Caco-2 (cell line): ENCODE measurements at regions not wholly inside any gene's neighbourhood (a gene's known extent, or its start where the extent isn't known, plus 50 kb on each side); places are given as distances from the start of the nearest gene placed in this dataset.

Experiments used
- BruUV-seq: library from RNA; stranded (reverse); fragments of 400-500 nt; replicated peaks from 2 replicates; lab custom pipeline; 2021; lab: Mats Ljungman, UMichigan
- CTCF ChIA-PET: fragments of 300-600 bp; sonication (Branson Sonifier 250); formaldehyde crosslinking; loops from one replicate; lab custom pipeline; 2022; ENCODE audit warnings: antibody characterized with exemption; lab: Charles Lee
- POLR2A ChIA-PET: fragments of 300-600 bp; sonication (Branson Sonifier 250); formaldehyde crosslinking; loops from one replicate; lab custom pipeline; 2022; ENCODE audit warnings: antibody characterized with exemption; lab: Charles Lee
- DNase-seq, 2 experiments: peaks; one replicate each; pipeline versions ENCODE4 v3.0.0 to v3.0.0-alpha.2; 2020 to 2022
- H3K27me3 ChIP-seq: replicated peaks from 2 replicates; pipeline ENCODE4 v1.6.0; 2011; ENCODE audit warnings: low read length; ENCODE audit not compliant: control insufficient read depth, insufficient read depth
- H3K36me3 ChIP-seq: 2 replicates; pipeline ENCODE4 v1.5.1; 2011; ENCODE audit warnings: low read length; ENCODE audit not compliant: control insufficient read depth, insufficient read depth
- H3K4me1 ChIP-seq: fragments of 250-450 bp; sonication (Bioruptor Pico); 2 replicates; pipeline ENCODE4 v1.5.1; 2020; ENCODE audit warnings: mild to moderate bottlenecking
- H3K4me3 ChIP-seq: 2 replicates; pipeline ENCODE4 v1.5.1; 2011; ENCODE audit warnings: low read depth, mild to moderate bottlenecking, control low read depth, low read length
- H3K9me3 ChIP-seq: fragments of 250-450 bp; sonication (Bioruptor Pico); 2 replicates; pipeline ENCODE4 v1.5.1; 2020; ENCODE audit warnings: mild to moderate bottlenecking, moderate library complexity
- H3K27ac Mint-ChIP-seq: one replicate; pipeline ENCODE4 v1.8.0; 2022; ENCODE audit warnings: mixed read lengths; ENCODE audit not compliant: unreplicated experiment
- H3K27me3 Mint-ChIP-seq: one replicate; pipeline ENCODE4 v1.8.0; 2022; ENCODE audit warnings: mixed read lengths; ENCODE audit not compliant: insufficient read depth, unreplicated experiment
- H3K36me3 Mint-ChIP-seq: one replicate; pipeline ENCODE4 v1.8.0; 2022; ENCODE audit warnings: mild to moderate bottlenecking, mixed read lengths; ENCODE audit not compliant: insufficient read depth, unreplicated experiment
- H3K4me1 Mint-ChIP-seq: one replicate; pipeline ENCODE4 v1.8.0; 2022; ENCODE audit warnings: low read depth, mixed read lengths; ENCODE audit not compliant: unreplicated experiment
- H3K4me3 Mint-ChIP-seq: one replicate; pipeline ENCODE4 v1.8.0; 2022; ENCODE audit warnings: mild to moderate bottlenecking, moderate library complexity, mixed read lengths; ENCODE audit not compliant: unreplicated experiment
- H3K9me3 Mint-ChIP-seq: one replicate; pipeline ENCODE4 v1.8.0; 2022; ENCODE audit warnings: mixed read lengths; ENCODE audit not compliant: unreplicated experiment
- CTCF ChIP-seq, 2 experiments: fragments of 200-600 bp in 1 of 2; IDR thresholded peaks; 1 replicate in 1 of 2; 2 replicates in 1 of 2; pipeline versions ENCODE4 v1.5.1 to v1.8.0; 2011 to 2022; ENCODE audit warnings: antibody characterized with exemption in 1 of 2, control low read depth in 1 of 2, inconsistent platforms in 1 of 2, low read depth in 1 of 2, low read length in 1 of 2, mild to moderate bottlenecking in 1 of 2, moderate library complexity in 1 of 2; ENCODE audit not compliant: insufficient read depth in 1 of 2, severe bottlenecking in 1 of 2, unreplicated experiment in 1 of 2
- intact Hi-C: fragments of 100-400 bp; cut with micrococcal nuclease; formaldehyde crosslinking; loops from one replicate; pipeline ENCODE4 v1.10.0; 2022; ENCODE audit not compliant: unreplicated experiment

- Histone ChIP-seq H3K4me3 (no peak overlapping the region), H3K4me1 (no peaks in the 10 kb centered on the region), H3K9me3 (no peaks in the 10 kb centered on the region), H3K36me3 (no peaks in the 10 kb centered on the region), H3K27me3 (no peaks in the 10 kb centered on the region)
- ChIA-PET CTCF (no interaction called here), POLR2A (no interaction called here)
- no peak for TF ChIP-seq CTCF (IDR thresholded peaks at IDR 0.05; ENCODE audit: insufficient read depth in 1 of 2, low read depth in 1 of 2, low read length in 1 of 2, severe bottlenecking in 1 of 2, unreplicated experiment in 1 of 2)
- Mint-ChIP-seq H3K9me3 (no peaks in the 10 kb centered on the region), H3K36me3 (no peaks in the 10 kb centered on the region), H3K4me1 (no peaks in the 10 kb centered on the region), H3K27me3 (no peaks in the 10 kb centered on the region), H3K4me3 (no peak overlapping the region), H3K27ac (no peak overlapping the region)
- no peak for DNase-seq
- no TSS peak for BruUV-seq
- intact Hi-C loops, result loop anchor here (1.0 kb wide), 2 partner anchors 121 to 248 kb away; no protein-coding TSS in a partner anchor
These were observed 328.0 kb upstream of the PABPC4L start for GRCh38 chr4:134529629-134530028.

GRCh38 chr4:134518574-134519217, 317.1 kb upstream of the PABPC4L start:
- H3K27me3 ChIP-seq, result no peaks in the 10 kb centered on the region
- H3K36me3 ChIP-seq, result no peaks in the 10 kb centered on the region
- no peak for TF ChIP-seq CTCF (IDR thresholded peaks at IDR 0.05; ENCODE audit: insufficient read depth in 1 of 2, low read depth in 1 of 2, low read length in 1 of 2, severe bottlenecking in 1 of 2, unreplicated experiment in 1 of 2)
- Mint-ChIP-seq H3K27ac (no peak overlapping the region), H3K36me3 (no peaks in the 10 kb centered on the region), H3K4me1 (no peaks in the 10 kb centered on the region), H3K4me3 (no peak overlapping the region), H3K27me3 (no peaks in the 10 kb centered on the region), H3K9me3 (no peaks in the 10 kb centered on the region)
- no peak overlapping the region for H3K4me3 ChIP-seq
- POLR2A ChIA-PET, result no interaction called here
- CTCF ChIA-PET, result no interaction called here
- BruUV-seq, result no TSS peak
- no peak for DNase-seq
- H3K4me1 ChIP-seq, result no peaks in the 10 kb centered on the region
- no peaks in the 10 kb centered on the region for H3K9me3 ChIP-seq
- intact Hi-C loops, result no loop called here

- H3K4me3 ChIP-seq, result no peak overlapping the region
- H3K27me3 ChIP-seq, result no peaks in the 10 kb centered on the region
- no peak for DNase-seq
- BruUV-seq, result no TSS peak
- Mint-ChIP-seq H3K4me1 (no peaks in the 10 kb centered on the region), H3K9me3 (no peaks in the 10 kb centered on the region), H3K27me3 (no peaks in the 10 kb centered on the region), H3K27ac (no peak overlapping the region), H3K36me3 (no peaks in the 10 kb centered on the region), H3K4me3 (no peak overlapping the region)
- no peaks in the 10 kb centered on the region for H3K4me1 ChIP-seq
- TF ChIP-seq CTCF (IDR thresholded peaks at IDR 0.05; ENCODE audit: insufficient read depth in 1 of 2, low read depth in 1 of 2, low read length in 1 of 2, severe bottlenecking in 1 of 2, unreplicated experiment in 1 of 2), result no peak
- intact Hi-C loops, result no loop called here
- POLR2A ChIA-PET, result no interaction called here
- H3K36me3 ChIP-seq, result no peaks in the 10 kb centered on the region
- H3K9me3 ChIP-seq, result no peaks in the 10 kb centered on the region
- CTCF ChIA-PET, result no interaction called here
These were observed 309.0 kb upstream of the PABPC4L start for GRCh38 chr4:134510544-134510943.
